Endothelial cell of umbilical vein (primary cell): ENCODE measurements at regions not wholly inside any gene's neighbourhood (a gene's known extent, or its start where the extent isn't known, plus 50 kb on each side); places are given as distances from the start of the nearest gene placed in this dataset.
A peak's percentile ranks its signal among the peaks of the same experiment; 100 is the strongest.

Source experiments
- BruUV-seq: library from RNA; stranded (reverse); fragments of 400-500 nt; replicated peaks from 2 replicates; lab custom pipeline; 2021; lab: Mats Ljungman, UMichigan
- CTCF ChIA-PET: fragments of 300-600, 350-600 bp; sonication (Branson Sonifier 250); formaldehyde crosslinking; loops from one replicate; lab custom pipeline; 2021; ENCODE audit warnings: antibody characterized with exemption, inconsistent platforms; lab: Charles Lee
- POLR2A ChIA-PET: fragments of 300-600, 350-600 bp; sonication (Branson Sonifier 250); formaldehyde crosslinking; loops from one replicate; lab custom pipeline; 2021; ENCODE audit warnings: antibody characterized with exemption, inconsistent platforms; lab: Charles Lee
- DNase-seq: peaks from one replicate; pipeline ENCODE4 v3.0.0-alpha.2; 2011; ENCODE audit warnings: low read depth, low spot score
- FAIRE-seq: peaks from 2 replicates; lab custom pipeline; 2011; peaks lifted over from hg19 to GRCh38; lab: Jason Lieb, UNC
- H2AFZ ChIP-seq: 2 replicates; pipeline ENCODE4 v1.6.0; 2012; ENCODE audit warnings: low read depth, low read length, control low read depth, inconsistent platforms
- H3K27ac ChIP-seq: 2 replicates; pipeline ENCODE4 v1.5.1; 2011; ENCODE audit warnings: low read depth, mild to moderate bottlenecking, control low read depth, low read length, moderate library complexity; ENCODE audit not compliant: insufficient read depth
- H3K27me3 ChIP-seq, 2 experiments: 2 replicates each; pipeline versions ENCODE4 v1.6.0 to v1.6.1; 2011; ENCODE audit warnings: low read length in 2 of 2, mixed read lengths in 1 of 2; ENCODE audit not compliant: control insufficient read depth in 2 of 2, insufficient read depth in 2 of 2
- H3K36me3 ChIP-seq, 2 experiments: 2 replicates in 1 of 2; 3 replicates in 1 of 2; pipeline ENCODE4 v1.5.1; 2011; ENCODE audit warnings: low read length in 2 of 2, mild to moderate bottlenecking in 1 of 2, moderate library complexity in 1 of 2; ENCODE audit not compliant: control insufficient read depth in 2 of 2, insufficient read depth in 2 of 2; ENCODE audit errors: extremely low read depth in 1 of 2
- H3K4me1 ChIP-seq: 3 replicates; pipeline ENCODE4 v1.5.1; 2011; ENCODE audit warnings: mild to moderate bottlenecking, low read length; ENCODE audit not compliant: control insufficient read depth, insufficient read depth; ENCODE audit errors: extremely low read depth
- H3K4me2 ChIP-seq: 2 replicates; pipeline ENCODE4 v1.6.1; 2011; ENCODE audit warnings: low read length, control low read depth, mixed read lengths; ENCODE audit not compliant: insufficient read depth
- H3K4me3 ChIP-seq, 3 experiments: fragments of 200-600 bp in 1 of 3; sonication (generic), shearing (Covaris generic) in 1 of 3; replicated peaks in 1 of 3; 2 replicates each; pipeline ENCODE4 v1.5.1; 2011 to 2016; ENCODE audit warnings: control low read depth in 3 of 3, low read length in 3 of 3, mild to moderate bottlenecking in 2 of 3, inconsistent platforms in 1 of 3, low read depth in 1 of 3, moderate library complexity in 1 of 3; ENCODE audit not compliant: insufficient read depth in 1 of 3
- H3K79me2 ChIP-seq: 2 replicates; pipeline ENCODE4 v1.6.0; 2012; ENCODE audit warnings: low read length, inconsistent platforms; ENCODE audit not compliant: control insufficient read depth, insufficient read depth
- H3K9ac ChIP-seq: replicated peaks from 2 replicates; pipeline ENCODE3; 2011; ENCODE audit warnings: low read length, control low read depth; ENCODE audit not compliant: insufficient read depth; ENCODE audit errors: extremely low read depth
- H3K9me1 ChIP-seq: replicated peaks from 3 replicates; pipeline ENCODE4 v1.6.0; 2011; ENCODE audit warnings: mild to moderate bottlenecking, low read length; ENCODE audit not compliant: control insufficient read depth, insufficient read depth; ENCODE audit errors: extremely low read depth
- H3K9me3 ChIP-seq: replicated peaks from 2 replicates; pipeline ENCODE4 v1.5.1; 2012; ENCODE audit warnings: low read length, inconsistent platforms; ENCODE audit not compliant: control insufficient read depth, insufficient read depth
- H4K20me1 ChIP-seq: replicated peaks from 2 replicates; pipeline ENCODE3; 2011; ENCODE audit warnings: mild to moderate bottlenecking, low read length; ENCODE audit not compliant: control insufficient read depth, insufficient read depth; ENCODE audit errors: extremely low read depth
- CTCF ChIP-seq, 2 donors: IDR thresholded peaks; 1 replicate in 1 of 2; 2 replicates in 1 of 2; pipeline ENCODE4 v1.5.1; 2011; ENCODE audit warnings: low read length in 2 of 2, mild to moderate bottlenecking in 2 of 2, moderate library complexity in 2 of 2, control low read depth in 1 of 2, inconsistent platforms in 1 of 2, low read depth in 1 of 2; ENCODE audit not compliant: insufficient read depth in 1 of 2; ENCODE audit errors: extremely low read depth in 1 of 2
- EZH2 ChIP-seq: IDR thresholded peaks from 2 replicates; pipeline ENCODE4 v1.6.1; 2012; ENCODE audit warnings: borderline replicate concordance, low read depth, mild to moderate bottlenecking, moderate library complexity, low read length, inconsistent platforms; ENCODE audit not compliant: severe bottlenecking
- FOS ChIP-seq: IDR thresholded peaks from 2 replicates; pipeline ENCODE4 v1.6.1; 2011; ENCODE audit warnings: mild to moderate bottlenecking, low read length, moderate library complexity, borderline replicate concordance; ENCODE audit not compliant: insufficient read depth
- GATA2 ChIP-seq: IDR thresholded peaks from 2 replicates; pipeline ENCODE4 v1.7.0; 2011; ENCODE audit warnings: low read depth, mild to moderate bottlenecking, moderate library complexity, mixed read lengths, low read length; ENCODE audit not compliant: insufficient read length, insufficient read depth
- JUN ChIP-seq: IDR thresholded peaks from 2 replicates; pipeline ENCODE4 v1.6.1; 2011; ENCODE audit warnings: borderline replicate concordance, low read depth; ENCODE audit not compliant: insufficient read length, insufficient read depth
- MAX ChIP-seq: IDR thresholded peaks from 2 replicates; pipeline ENCODE4 v1.6.1; 2011; ENCODE audit not compliant: insufficient read depth, insufficient read length
- MYC ChIP-seq: IDR thresholded peaks from one replicate; pipeline ENCODE4 v1.6.1; 2011; ENCODE audit warnings: mild to moderate bottlenecking, low read depth, low read length
- POLR2A ChIP-seq: IDR thresholded peaks from 2 replicates; pipeline ENCODE4 v1.6.1; 2012; ENCODE audit warnings: low read depth, mild to moderate bottlenecking, control low read depth, low read length
- POLR2AphosphoS5 ChIP-seq: IDR thresholded peaks from 2 replicates; pipeline ENCODE4 v1.6.1; 2012; ENCODE audit warnings: low read depth, mild to moderate bottlenecking, control low read depth, low read length, moderate library complexity; ENCODE audit not compliant: insufficient read depth
- dilution Hi-C: fragments of 300-500 bp; cut with MboI; formaldehyde crosslinking; loops from one replicate; pipeline ENCODE4 v1.15.0; 2019; ENCODE audit warnings: low sequenced_read_pairs; ENCODE audit not compliant: extremely low pct_ligation_motif_present
- intact Hi-C: fragments of 100-400 bp; cut with micrococcal nuclease; formaldehyde crosslinking; loops from one replicate; pipeline ENCODE4 v1.10.0; 2022

GRCh38 chr14:76948213-76948947 is 80.1 kb downstream of the IRF2BPL start:
- FAIRE-seq (no peak), DNase-seq (peak; percentile 52)
- dilution Hi-C loops (no loop called here), intact Hi-C loops (no loop called here)
- Histone ChIP-seq H3K27ac (peak overlapping the region; percentile 72), H3K4me3 (no peak overlapping the region), H4K20me1 (no peaks in the 10 kb centered on the region), H3K4me2 (no peak overlapping the region), H3K9me3 (no peaks in the 10 kb centered on the region), H3K79me2 (no peaks in the 10 kb centered on the region), H3K27me3 (no peaks in the 10 kb centered on the region), H3K9ac (no peak overlapping the region), H3K4me1 (peaks cover 44% of the 10 kb centered on the region), H3K9me1 (no peaks in the 10 kb centered on the region), H2AFZ (peak overlapping the region; percentile 4), H3K36me3 (no peaks in the 10 kb centered on the region)
- TF ChIP-seq JUN (no peak), CTCF (IDR thresholded peaks at IDR 0.05; ENCODE audit: extremely low read depth in 1 of 2, insufficient read depth in 1 of 2, low read depth in 1 of 2, low read length in 2 of 2) (no peak), GATA2 (no peak), POLR2AphosphoS5 (no peak), POLR2A (no peak), MAX (no peak), FOS (no peak), MYC (no peak), EZH2 (no peak)
- CTCF ChIA-PET = interaction anchor here (0.9 to 2.1 kb wide), 14 partner anchors 7 to 122 kb away, joined by 4 to 22 read pairs (median 8); no protein-coding TSS in a partner anchor
- POLR2A ChIA-PET = no interaction called here
- no TSS peak for BruUV-seq
